Psoas muscle (tissue), 7 donors: ENCODE measurements at regions not wholly inside any gene's neighbourhood (a gene's known extent, or its start where the extent isn't known, plus 50 kb on each side); places are given as distances from the start of the nearest gene placed in this dataset.
"Not testable (repeated sequence)": the region's sequence is repeated elsewhere in the genome, so short reads cannot be mapped to it uniquely, and the experiment has no call there.

Experiments used
- ATAC-seq, 4 donors: fragments of 200-7000 bp; cut with Tn5 transposase; one replicate each; pipeline ENCODE4 v1.9.1; 2020; ENCODE audit warnings: moderate library complexity in 3 of 4, mild to moderate bottlenecking in 2 of 4
- DNase-seq, 2 donors: peaks; one replicate each; pipeline ENCODE4 v3.0.0-alpha.2; 2020
- H3K27ac ChIP-seq: fragments of 200-600 bp; one replicate; pipeline ENCODE4 v1.8.0; 2022
- H3K27me3 ChIP-seq, 3 donors: fragments of 200-600 bp in 1 of 3; one replicate each; pipeline versions ENCODE4 v1.6.1 to v1.8.0; 2013 to 2022; ENCODE audit warnings: low read length in 2 of 3, mild to moderate bottlenecking in 2 of 3, moderate library complexity in 1 of 3; ENCODE audit not compliant: insufficient read depth in 3 of 3
- H3K36me3 ChIP-seq, 2 donors: fragments of 200-600 bp in 1 of 2; one replicate each; pipeline versions ENCODE4 v1.6.1 to v1.8.0; 2013 to 2022; ENCODE audit warnings: low read depth in 1 of 2, mild to moderate bottlenecking in 1 of 2, moderate library complexity in 1 of 2; ENCODE audit not compliant: insufficient read depth in 1 of 2
- H3K4me1 ChIP-seq: fragments of 200-600 bp; one replicate; pipeline ENCODE4 v1.8.0; 2022
- H3K4me3 ChIP-seq: fragments of 200-600 bp; one replicate; pipeline ENCODE4 v1.8.0; 2022; ENCODE audit warnings: mild to moderate bottlenecking
- H3K9me3 ChIP-seq: fragments of 200-600 bp; one replicate; pipeline ENCODE4 v1.8.0; 2022
- CTCF ChIP-seq: fragments of 200-600 bp; IDR thresholded peaks from one replicate; pipeline ENCODE4 v1.8.0; 2022; ENCODE audit warnings: antibody characterized with exemption
- WGBS, 3 donors: extraction: QIAGEN DNeasy Blood & Tissue Kit; methylation state at CpG; one replicate each; pipeline versions ENCODE4 v1.1.6 to v1.1.7; 2013; 5-methylcytosine and 5-hydroxymethylcytosine counted together
- intact Hi-C, 2 donors: fragments of 100-400 bp; cut with DNase I; formaldehyde crosslinking; loops; one replicate each; pipeline versions ENCODE4 v1.11.0 to v1.14.2; 2022
- donor health status: healthy with polysubstance abuse.
- donor health status: DM: no; HTN: no; CAD: no; lungs with moderate emphysema.
- donor health status: Bipolar disorder and iron deficiency.
- donor health status: healthy.
- donor health status: DM: yes; HTN: yes; CAD: no.
- donor health status: DM: no; HTN: no; CAD: no.
- donor health status: DM: yes; HTN: yes; CAD: no.

GRCh38 chr10:91740353-91740924, 57.8 kb upstream of the TNKS2 start:
- H3K27me3 ChIP-seq = peaks cover 0 to 5% (median 4%) of the 10 kb centered on the region in 3 donors
- intact Hi-C loops = loop anchor here (10.0 kb wide), 2 partner anchors 154 to 246 kb away; no protein-coding TSS in a partner anchor

GRCh38 chr10:91732265-91732664, 66.0 kb upstream of the TNKS2 start:
- ATAC-seq, intact Hi-C loops, H3K27ac ChIP-seq, H3K36me3 ChIP-seq, H3K4me3 ChIP-seq, H3K4me1 ChIP-seq, DNase-seq, H3K9me3 ChIP-seq, H3K27me3 ChIP-seq: not testable (repeated sequence)
- WGBS, 3 donors = 76 to 92% (median 77%) methylated on average over 3 of the region's 3 CpGs

More at GRCh38 chr10:91740353-91740924, 57.8 kb upstream of the TNKS2 start:
- ATAC-seq (no peak), DNase-seq (no peak)
- TF ChIP-seq CTCF = no peak
- H3K36me3 ChIP-seq = no peaks in the 10 kb centered on the region
- H3K9me3 ChIP-seq = no peaks in the 10 kb centered on the region
- H3K27ac ChIP-seq = no peak overlapping the region
- no peak overlapping the region for H3K4me3 ChIP-seq
- WGBS, 3 donors = 92 to 100% (median 96%) methylated on average over 6 of the region's 6 CpGs
- H3K4me1 ChIP-seq = no peaks in the 10 kb centered on the region

GRCh38 chr10:91729339-91729738, 68.9 kb upstream of the TNKS2 start:
- H3K27ac ChIP-seq, ATAC-seq, H3K4me3 ChIP-seq, H3K4me1 ChIP-seq, H3K27me3 ChIP-seq, DNase-seq, H3K36me3 ChIP-seq, intact Hi-C loops, H3K9me3 ChIP-seq: not testable (repeated sequence)

GRCh38 chr10:91726355-91726754, 71.9 kb upstream of the TNKS2 start:
- WGBS, 3 donors = 82 to 94% (median 87%) methylated on average over 2 of the region's 2 CpGs
- Histone ChIP-seq H3K36me3 (no peaks in the 10 kb centered on the region), H3K27ac (no peak overlapping the region), H3K4me3 (no peak overlapping the region), H3K9me3 (no peaks in the 10 kb centered on the region), H3K4me1 (no peaks in the 10 kb centered on the region), H3K27me3 (peaks cover 0 to 16% (median 6%) of the 10 kb centered on the region in 3 donors)
- ATAC-seq (no peak), DNase-seq (no peak)
- intact Hi-C loops = no loop called here
- TF ChIP-seq CTCF = no peak

GRCh38 chr10:91724933-91725332, 73.3 kb upstream of the TNKS2 start:
- ATAC-seq (no peak), DNase-seq (no peak)
- intact Hi-C loops = no loop called here
- TF ChIP-seq CTCF = no peak
- Histone ChIP-seq H3K27ac (no peak overlapping the region), H3K27me3 (peaks cover 0 to 16% (median 6%) of the 10 kb centered on the region in 3 donors), H3K4me1 (no peaks in the 10 kb centered on the region), H3K4me3 (no peak overlapping the region), H3K9me3 (no peaks in the 10 kb centered on the region), H3K36me3 (no peaks in the 10 kb centered on the region)
- 85 to 89% (median 85%) methylated on average over 3 of the region's 3 CpGs for WGBS, 3 donors
